Peyer's patch (tissue), 4 donors: ENCODE measurements at regions not wholly inside any gene's neighbourhood (a gene's known extent, or its start where the extent isn't known, plus 50 kb on each side); places are given as distances from the start of the nearest gene placed in this dataset.
"Not testable (repeated sequence)": the region's sequence is repeated elsewhere in the genome, so short reads cannot be mapped to it uniquely, and the experiment has no call there.

Source experiments
- DNase-seq, 3 donors: peaks; one replicate each; pipeline ENCODE4 v3.0.0-alpha.2; 2017 to 2019
- H3K27ac ChIP-seq, 4 donors: fragments of 200-600 bp; sonication (generic); one replicate each; pipeline ENCODE4 v1.5.1; 2016 to 2019
- H3K27me3 ChIP-seq, 2 donors: fragments of 200-600 bp; sonication (generic); one replicate each; pipeline ENCODE4 v1.5.1; 2019
- H3K36me3 ChIP-seq, 3 donors: fragments of 200-600 bp; sonication (generic); one replicate each; pipeline ENCODE4 v1.5.1; 2016 to 2019
- H3K4me1 ChIP-seq, 4 donors: fragments of 200-600 bp; sonication (generic); one replicate each; pipeline ENCODE4 v1.5.1; 2016 to 2019
- H3K4me3 ChIP-seq, 4 donors: fragments of 200-600 bp; sonication (generic); 1 replicate in 3 of 4; 2 replicates in 1 of 4; pipeline ENCODE4 v1.5.1; 2016 to 2019; ENCODE audit warnings: mild to moderate bottlenecking in 1 of 4
- H3K9me3 ChIP-seq, 4 donors: fragments of 200-600 bp; sonication (generic); one replicate each; pipeline ENCODE4 v1.5.1; 2016 to 2019; ENCODE audit warnings: mild to moderate bottlenecking in 1 of 4
- CTCF ChIP-seq, 6 experiments: fragments of 450-650 bp in 4 of 6; fragments of 200-600 bp in 2 of 6; sonication (generic) in 1 of 6; IDR thresholded peaks; one replicate each; pipeline ENCODE4 v1.5.1; 2017 to 2019; ENCODE audit warnings: antibody characterized with exemption in 6 of 6, mild to moderate bottlenecking in 3 of 6, moderate library complexity in 1 of 6

DNA sequence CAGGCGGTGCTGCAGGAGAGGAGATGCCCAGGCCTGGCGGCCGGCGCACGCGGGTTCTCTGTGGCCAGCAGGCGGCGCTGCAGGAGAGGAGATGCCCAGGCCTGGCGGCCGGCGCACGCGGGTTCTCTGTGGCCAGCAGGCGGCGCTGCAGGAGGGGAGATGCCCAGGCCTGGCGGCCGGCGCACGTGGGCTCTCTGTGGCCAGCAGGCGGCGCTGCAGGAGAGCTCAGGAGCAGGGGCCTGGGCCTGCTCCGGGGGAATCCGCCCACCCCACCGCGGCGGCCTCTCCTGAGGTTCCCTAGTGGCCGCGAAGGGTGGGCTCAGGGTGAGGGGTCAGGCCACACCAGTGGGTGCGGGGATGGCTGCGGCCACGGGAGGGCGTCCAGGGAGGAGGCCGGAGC lies 75.9 kb downstream of the OR4F16 start:
- not testable (repeated sequence) for H3K36me3 ChIP-seq, DNase-seq, H3K27ac ChIP-seq, H3K4me3 ChIP-seq, H3K27me3 ChIP-seq, H3K9me3 ChIP-seq, H3K4me1 ChIP-seq

- not testable (repeated sequence) for H3K36me3 ChIP-seq, H3K4me3 ChIP-seq, H3K27me3 ChIP-seq, H3K9me3 ChIP-seq, H3K4me1 ChIP-seq, H3K27ac ChIP-seq, DNase-seq
Measured at GRCh38 chr1:609161-609560, 77.3 kb downstream of the OR4F16 start.

GRCh38 chr1:605279-605678 lies 81.2 kb downstream of the OR4F16 start:
- peak in 1 of 3 donors; percentile 38 for DNase-seq
- H3K4me3 ChIP-seq, H3K36me3 ChIP-seq, H3K9me3 ChIP-seq, H3K27ac ChIP-seq, H3K27me3 ChIP-seq, H3K4me1 ChIP-seq: not testable (repeated sequence)

GRCh38 chr1:588211-588610 lies 98.2 kb downstream of the OR4F16 start:
- not testable (repeated sequence) for H3K27ac ChIP-seq, DNase-seq, H3K9me3 ChIP-seq, H3K4me3 ChIP-seq, H3K27me3 ChIP-seq, H3K4me1 ChIP-seq, H3K36me3 ChIP-seq

DNA sequence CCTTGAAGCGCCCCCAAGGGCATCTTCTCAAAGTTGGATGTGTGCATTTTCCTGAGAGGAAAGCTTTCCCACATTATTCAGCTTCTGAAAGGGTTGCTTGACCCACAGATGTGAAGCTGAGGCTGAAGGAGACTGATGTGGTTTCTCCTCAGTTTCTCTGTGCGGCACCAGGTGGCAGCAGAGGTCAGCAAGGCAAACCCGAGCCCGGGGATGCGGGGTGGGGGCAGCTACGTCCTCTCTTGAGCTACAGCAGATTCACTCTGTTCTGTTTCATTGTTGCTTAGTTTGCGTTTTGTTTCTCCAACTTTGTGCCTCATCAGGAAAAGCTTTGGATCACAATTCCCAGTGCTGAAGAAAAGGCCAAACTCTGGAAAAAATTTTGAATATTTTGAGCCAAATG lies 100.5 kb downstream of the OR4F16 start:
- not testable (repeated sequence) for H3K27me3 ChIP-seq, H3K4me1 ChIP-seq, H3K4me3 ChIP-seq, H3K36me3 ChIP-seq, H3K27ac ChIP-seq, H3K9me3 ChIP-seq
- TF ChIP-seq CTCF (IDR thresholded peaks at IDR 0.05) = peak in 1 of 6 experiments; percentile 33
- DNase-seq = peak in 2 of 3 donors; percentile 15 to 69
